Lower leg skin (tissue), 3 donors: ENCODE measurements at regions not wholly inside any gene's neighbourhood (a gene's known extent, or its start where the extent isn't known, plus 50 kb on each side); places are given as distances from the start of the nearest gene placed in this dataset.

Experiments used
- POLR2A ChIP-seq, 2 donors: fragments of 450-650 bp; IDR thresholded peaks; one replicate each; pipeline ENCODE4 v1.6.1; 2016 to 2017; ENCODE audit warnings: antibody characterized with exemption in 2 of 2, mild to moderate bottlenecking in 1 of 2, moderate library complexity in 1 of 2
- TF ChIP-seq, protein P1 (sequence below), 3 donors: fragments of 450-650 bp; IDR thresholded peaks; one replicate each; pipeline ENCODE4 v1.5.1; 2016; ENCODE audit warnings: antibody characterized with exemption in 3 of 3, mild to moderate bottlenecking in 3 of 3, moderate library complexity in 2 of 3

DNA sequence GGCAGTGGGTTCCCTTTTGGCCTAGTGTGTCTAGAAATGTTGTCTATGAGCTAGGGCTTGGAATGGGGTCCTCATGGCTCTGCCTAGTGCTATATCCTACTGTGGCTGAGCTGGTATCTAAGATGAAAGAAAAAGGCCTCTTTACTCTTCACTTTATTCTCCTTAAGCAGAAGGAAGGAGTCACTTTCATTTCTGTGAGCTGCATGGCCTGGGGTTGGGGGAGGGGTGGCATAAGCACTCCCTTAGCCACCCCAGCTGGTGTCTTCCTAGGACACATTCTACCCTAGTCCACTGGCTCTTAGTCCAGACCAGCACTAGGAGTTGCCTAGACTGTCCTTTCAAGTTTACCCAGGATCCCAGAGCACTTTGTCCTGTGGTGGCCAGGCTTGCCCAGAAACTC is 1148.9 kb upstream of the CNTN5 start:
- TF ChIP-seq, protein P1, sequence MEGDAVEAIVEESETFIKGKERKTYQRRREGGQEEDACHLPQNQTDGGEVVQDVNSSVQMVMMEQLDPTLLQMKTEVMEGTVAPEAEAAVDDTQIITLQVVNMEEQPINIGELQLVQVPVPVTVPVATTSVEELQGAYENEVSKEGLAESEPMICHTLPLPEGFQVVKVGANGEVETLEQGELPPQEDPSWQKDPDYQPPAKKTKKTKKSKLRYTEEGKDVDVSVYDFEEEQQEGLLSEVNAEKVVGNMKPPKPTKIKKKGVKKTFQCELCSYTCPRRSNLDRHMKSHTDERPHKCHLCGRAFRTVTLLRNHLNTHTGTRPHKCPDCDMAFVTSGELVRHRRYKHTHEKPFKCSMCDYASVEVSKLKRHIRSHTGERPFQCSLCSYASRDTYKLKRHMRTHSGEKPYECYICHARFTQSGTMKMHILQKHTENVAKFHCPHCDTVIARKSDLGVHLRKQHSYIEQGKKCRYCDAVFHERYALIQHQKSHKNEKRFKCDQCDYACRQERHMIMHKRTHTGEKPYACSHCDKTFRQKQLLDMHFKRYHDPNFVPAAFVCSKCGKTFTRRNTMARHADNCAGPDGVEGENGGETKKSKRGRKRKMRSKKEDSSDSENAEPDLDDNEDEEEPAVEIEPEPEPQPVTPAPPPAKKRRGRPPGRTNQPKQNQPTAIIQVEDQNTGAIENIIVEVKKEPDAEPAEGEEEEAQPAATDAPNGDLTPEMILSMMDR (IDR thresholded peaks at IDR 0.05), result no peak
- no peak for TF ChIP-seq POLR2A (IDR thresholded peaks at IDR 0.05)
